ENCODE measurements at regions not wholly inside any gene's neighbourhood (a gene's known extent, or its start where the extent isn't known, plus 50 kb on each side); places are given as distances from the start of the nearest gene placed in this dataset.

- no peak for TF ChIP-seq YY1 (IDR thresholded peaks at IDR 0.05; ENCODE audit: insufficient read depth, insufficient read length)
- no peak for TF ChIP-seq ZNF274 (IDR thresholded peaks at IDR 0.05; ENCODE audit: low read depth, low read length)
Measured at GRCh38 chr3:170768334-170768801, 101.6 kb downstream of the RPL22L1 start.
